Smooth muscle cell (in vitro differentiated cells): ENCODE measurements at regions not wholly inside any gene's neighbourhood (a gene's known extent, or its start where the extent isn't known, plus 50 kb on each side); places are given as distances from the start of the nearest gene placed in this dataset.

Source experiments
- DNase-seq: peaks from one replicate; lab custom pipeline; 2025; ENCODE audit not compliant: unreplicated experiment; lab: John Stamatoyannopoulos, UW
- H2AFZ ChIP-seq: fragments of 200-600 bp; sonication (generic); 2 replicates; pipeline ENCODE4 v1.6.0; 2016; ENCODE audit warnings: antibody characterized with exemption, low read depth, mild to moderate bottlenecking
- H3F3A ChIP-seq: fragments of 200-600 bp; sonication (generic); 2 replicates; pipeline ENCODE4 v1.6.0; 2017; ENCODE audit warnings: antibody characterized with exemption, low read depth
- H3K27ac ChIP-seq: fragments of 200-600 bp; sonication (generic); 2 replicates; pipeline ENCODE4 v1.5.1; 2016; ENCODE audit warnings: low read depth, mild to moderate bottlenecking
- H3K27me3 ChIP-seq: fragments of 200-600 bp; sonication (generic); 2 replicates; pipeline ENCODE4 v1.6.1; 2016; ENCODE audit warnings: low read depth, mild to moderate bottlenecking
- H3K36me3 ChIP-seq: fragments of 200-600 bp; sonication (generic); 2 replicates; pipeline ENCODE4 v1.5.1; 2016; ENCODE audit warnings: low read depth
- H3K4me1 ChIP-seq: fragments of 200-600 bp; sonication (generic); 2 replicates; pipeline ENCODE4 v1.5.1; 2016; ENCODE audit warnings: low read depth
- H3K4me2 ChIP-seq: fragments of 200-600 bp; sonication (generic); 2 replicates; pipeline ENCODE4 v1.6.0; 2016; ENCODE audit warnings: mild to moderate bottlenecking
- H3K4me3 ChIP-seq: fragments of 200-600 bp; sonication (generic); 2 replicates; pipeline ENCODE4 v1.5.1; 2016; ENCODE audit warnings: mild to moderate bottlenecking
- H3K79me2 ChIP-seq: fragments of 200-600 bp; sonication (generic); 2 replicates; pipeline ENCODE4 v1.6.0; 2016; ENCODE audit warnings: low read depth, mild to moderate bottlenecking
- H3K9ac ChIP-seq: fragments of 200-600 bp; sonication (generic); 2 replicates; pipeline ENCODE4 v1.6.0; 2016; ENCODE audit warnings: low read depth
- H3K9me3 ChIP-seq: fragments of 200-600 bp; sonication (generic); replicated peaks from 2 replicates; pipeline ENCODE4 v1.5.1; 2016; ENCODE audit warnings: low read depth
- H4K20me1 ChIP-seq: fragments of 200-600 bp; sonication (generic); 2 replicates; pipeline ENCODE4 v1.6.0; 2016; ENCODE audit warnings: low read depth
- WGBS: methylation state at CpG from one replicate; pipeline ENCODE4 v1.1.7; 2016; ENCODE audit warnings: low lambda C conversion rate; 5-methylcytosine and 5-hydroxymethylcytosine counted together
- TF ChIP-seq, protein P1 (sequence below): fragments of 200-600 bp; sonication (generic); IDR thresholded peaks from 2 replicates; pipeline ENCODE4 v1.5.1; 2017; ENCODE audit warnings: borderline replicate concordance, mild to moderate bottlenecking, antibody characterized with exemption; ENCODE audit not compliant: insufficient read depth, poor library complexity, severe bottlenecking

DNA sequence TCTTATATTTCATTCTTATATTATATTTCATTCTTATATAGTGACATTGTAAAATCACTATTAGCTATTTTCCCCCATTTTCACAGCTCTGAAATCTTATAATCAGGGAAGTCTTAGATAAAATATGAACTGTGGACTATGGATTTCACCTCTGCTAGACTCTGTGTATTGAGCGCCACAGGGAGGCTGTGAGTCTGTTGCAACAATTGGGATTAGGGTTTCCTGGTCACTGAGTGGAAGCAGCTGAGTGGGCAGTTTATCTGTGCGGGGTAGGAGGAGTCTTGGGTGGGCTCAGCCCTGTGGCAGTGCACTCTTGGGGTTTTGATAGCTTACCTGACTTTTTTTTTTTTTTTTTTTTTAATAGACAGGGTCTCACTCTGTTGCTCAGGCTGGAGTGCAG is 249.5 kb downstream of the PTTG2 start:
- no peak overlapping the region for H2AFZ ChIP-seq
- H3K27ac ChIP-seq, result no peak overlapping the region
- WGBS, result 89% methylated on average over 2 of the region's 2 CpGs
- no peaks in the 10 kb centered on the region for H3F3A ChIP-seq
- H3K9ac ChIP-seq, result no peak overlapping the region
- DNase-seq, result no peak
- no peak overlapping the region for H3K4me2 ChIP-seq
- no peaks in the 10 kb centered on the region for H3K4me1 ChIP-seq
- no peaks in the 10 kb centered on the region for H3K36me3 ChIP-seq
- H3K27me3 ChIP-seq, result no peaks in the 10 kb centered on the region
- H3K79me2 ChIP-seq, result no peaks in the 10 kb centered on the region
- H3K9me3 ChIP-seq, result no peaks in the 10 kb centered on the region
- no peaks in the 10 kb centered on the region for H4K20me1 ChIP-seq
- TF ChIP-seq, protein P1, sequence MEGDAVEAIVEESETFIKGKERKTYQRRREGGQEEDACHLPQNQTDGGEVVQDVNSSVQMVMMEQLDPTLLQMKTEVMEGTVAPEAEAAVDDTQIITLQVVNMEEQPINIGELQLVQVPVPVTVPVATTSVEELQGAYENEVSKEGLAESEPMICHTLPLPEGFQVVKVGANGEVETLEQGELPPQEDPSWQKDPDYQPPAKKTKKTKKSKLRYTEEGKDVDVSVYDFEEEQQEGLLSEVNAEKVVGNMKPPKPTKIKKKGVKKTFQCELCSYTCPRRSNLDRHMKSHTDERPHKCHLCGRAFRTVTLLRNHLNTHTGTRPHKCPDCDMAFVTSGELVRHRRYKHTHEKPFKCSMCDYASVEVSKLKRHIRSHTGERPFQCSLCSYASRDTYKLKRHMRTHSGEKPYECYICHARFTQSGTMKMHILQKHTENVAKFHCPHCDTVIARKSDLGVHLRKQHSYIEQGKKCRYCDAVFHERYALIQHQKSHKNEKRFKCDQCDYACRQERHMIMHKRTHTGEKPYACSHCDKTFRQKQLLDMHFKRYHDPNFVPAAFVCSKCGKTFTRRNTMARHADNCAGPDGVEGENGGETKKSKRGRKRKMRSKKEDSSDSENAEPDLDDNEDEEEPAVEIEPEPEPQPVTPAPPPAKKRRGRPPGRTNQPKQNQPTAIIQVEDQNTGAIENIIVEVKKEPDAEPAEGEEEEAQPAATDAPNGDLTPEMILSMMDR, result no peak
- no peak overlapping the region for H3K4me3 ChIP-seq

DNA sequence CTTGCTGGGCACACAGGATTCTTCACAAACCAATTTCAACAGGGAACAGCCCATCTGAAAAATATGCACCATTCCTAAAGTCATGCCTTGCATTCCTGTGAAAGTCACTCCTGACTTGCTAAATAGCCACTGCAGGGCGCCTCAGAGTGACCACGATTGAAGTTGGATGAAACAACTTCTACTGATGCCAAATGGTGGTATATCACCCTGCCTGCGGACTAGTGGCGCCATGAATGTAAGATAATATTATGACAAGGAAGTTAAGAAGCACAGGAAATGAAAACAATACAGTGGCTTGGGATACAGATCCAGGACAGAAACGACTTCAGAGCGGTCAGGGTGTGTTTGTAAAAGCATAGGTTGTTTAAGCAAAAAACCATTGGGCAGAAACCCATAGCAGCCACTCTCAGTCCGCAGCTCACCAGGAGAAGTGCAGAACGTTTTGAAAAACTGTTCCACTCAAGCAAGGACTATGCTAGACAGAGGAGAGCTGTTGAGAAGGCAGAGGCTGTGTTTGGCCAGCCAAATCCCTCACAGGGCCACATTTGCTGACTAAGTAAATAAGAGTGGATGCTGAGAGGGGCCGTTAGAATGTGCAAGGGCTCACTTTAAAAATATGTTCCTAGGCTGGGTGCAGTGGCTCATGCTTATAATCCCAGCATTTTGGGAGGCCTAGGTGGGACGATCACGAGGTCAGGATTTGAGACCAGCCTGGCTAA is 250.4 kb downstream of the PTTG2 start:
- H3K9me3 ChIP-seq, result no peaks in the 10 kb centered on the region
- no peaks in the 10 kb centered on the region for H3K79me2 ChIP-seq
- no peak overlapping the region for H3K4me2 ChIP-seq
- no peaks in the 10 kb centered on the region for H3F3A ChIP-seq
- peak overlapping the region; percentile 18 for H2AFZ ChIP-seq
- H3K36me3 ChIP-seq, result no peaks in the 10 kb centered on the region
- DNase-seq, result no peak
- no peak overlapping the region for H3K4me3 ChIP-seq
- TF ChIP-seq, protein P1, result no peak
- no peak overlapping the region for H3K9ac ChIP-seq
- H3K4me1 ChIP-seq, result no peaks in the 10 kb centered on the region
- WGBS, result 80% methylated on average over 11 of the region's 11 CpGs
- H3K27ac ChIP-seq, result no peak overlapping the region
- H4K20me1 ChIP-seq, result no peaks in the 10 kb centered on the region
- no peaks in the 10 kb centered on the region for H3K27me3 ChIP-seq

DNA sequence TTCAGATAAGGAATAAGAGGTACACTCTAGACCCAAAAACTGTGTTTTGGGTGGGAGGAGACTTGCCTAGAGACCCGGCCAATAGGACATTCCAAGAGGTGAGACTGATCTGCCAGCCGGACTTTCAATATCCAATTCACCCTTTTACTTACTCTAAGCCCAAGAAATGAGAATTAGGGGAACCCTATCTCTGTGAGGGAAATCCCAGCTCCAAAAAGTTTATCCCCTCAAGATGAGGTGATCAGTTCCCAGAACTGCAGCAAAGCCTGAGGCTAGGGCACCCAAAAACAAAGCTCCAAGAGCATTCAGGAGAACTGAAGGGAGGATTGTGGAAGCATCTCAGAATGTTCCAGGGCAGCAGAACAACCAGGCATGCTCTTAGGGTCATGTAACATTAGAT is 251.7 kb downstream of the PTTG2 start:
- H3K4me3 ChIP-seq, result no peak overlapping the region
- H4K20me1 ChIP-seq, result no peaks in the 10 kb centered on the region
- no peak overlapping the region for H3K27ac ChIP-seq
- TF ChIP-seq, protein P1, result no peak
- WGBS, result 92% methylated on average over 2 of the region's 2 CpGs
- no peaks in the 10 kb centered on the region for H3F3A ChIP-seq
- no peak overlapping the region for H2AFZ ChIP-seq
- no peaks in the 10 kb centered on the region for H3K79me2 ChIP-seq
- no peaks in the 10 kb centered on the region for H3K4me1 ChIP-seq
- H3K4me2 ChIP-seq, result no peak overlapping the region
- no peaks in the 10 kb centered on the region for H3K36me3 ChIP-seq
- no peak overlapping the region for H3K9ac ChIP-seq
- H3K27me3 ChIP-seq, result no peaks in the 10 kb centered on the region
- H3K9me3 ChIP-seq, result no peaks in the 10 kb centered on the region
- DNase-seq, result no peak

DNA sequence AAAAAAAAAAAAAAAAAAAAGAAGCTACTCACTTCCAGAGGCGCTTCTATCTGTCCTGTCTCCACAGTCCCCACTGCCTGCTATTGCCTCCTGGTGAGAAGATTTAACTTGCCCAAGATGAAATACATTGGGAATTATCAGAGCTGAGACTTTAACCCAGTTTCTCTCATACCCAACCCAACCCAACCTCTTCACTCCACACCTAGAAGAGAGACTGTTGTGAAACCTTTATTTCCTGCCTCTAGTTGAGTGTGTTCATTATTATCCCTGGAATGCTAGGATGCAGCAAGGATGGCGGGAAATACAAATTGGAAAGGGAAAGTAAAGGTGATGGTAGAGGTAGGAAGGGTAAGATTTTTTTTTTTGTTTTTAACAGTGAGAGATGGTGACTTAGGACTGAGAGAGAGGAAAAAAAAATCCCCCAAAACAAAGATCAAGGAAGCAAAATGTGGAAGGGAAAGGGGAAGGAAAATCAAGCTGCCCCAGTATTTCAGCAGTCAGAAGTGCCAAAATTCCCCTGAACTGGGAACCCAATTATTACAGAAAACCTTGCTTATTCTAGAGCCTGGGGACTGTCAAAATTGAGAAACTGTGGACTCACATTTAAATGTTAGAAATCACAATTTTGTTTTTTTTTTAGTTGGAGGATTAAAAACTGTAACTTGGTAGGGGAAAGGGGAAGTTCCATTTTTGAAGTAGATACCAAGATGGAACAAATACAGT is 253.0 kb downstream of the PTTG2 start:
- Histone ChIP-seq H4K20me1 (no peaks in the 10 kb centered on the region), H3K27ac (no peak overlapping the region), H3K27me3 (no peaks in the 10 kb centered on the region), H3K79me2 (no peaks in the 10 kb centered on the region), H3K9me3 (no peaks in the 10 kb centered on the region), H3K4me2 (no peak overlapping the region), H3K9ac (no peak overlapping the region), H3F3A (no peaks in the 10 kb centered on the region), H3K4me3 (no peak overlapping the region), H3K4me1 (no peaks in the 10 kb centered on the region), H3K36me3 (no peaks in the 10 kb centered on the region), H2AFZ (no peak overlapping the region)
- whole genome bisulfite sequencing, result 94% methylated on average over 2 of the region's 2 CpGs
- TF ChIP-seq, protein P1, result no peak
- DNase-seq, result no peak
